Ovary (tissue), 7 donors: ENCODE measurements at regions not wholly inside any gene's neighbourhood (a gene's known extent, or its start where the extent isn't known, plus 50 kb on each side); places are given as distances from the start of the nearest gene placed in this dataset.

Experiments
- DNase-seq, 5 donors: peaks; one replicate each; pipeline ENCODE4 v3.0.0-alpha.2; 2019 to 2020
- H3K27ac ChIP-seq, 2 donors: fragments of 200-600 bp; one replicate each; pipeline versions ENCODE4 v1.5.1 to v1.8.0; 2019 to 2022
- H3K27me3 ChIP-seq: fragments of 200-600 bp; one replicate; pipeline ENCODE4 v1.8.0; 2022
- H3K36me3 ChIP-seq: fragments of 200-600 bp; sonication (generic); one replicate; pipeline ENCODE4 v1.5.1; 2019
- H3K4me1 ChIP-seq: one replicate; pipeline ENCODE4 v1.8.1; 2013; ENCODE audit warnings: mild to moderate bottlenecking, moderate library complexity; ENCODE audit not compliant: insufficient read depth
- H3K4me3 ChIP-seq: fragments of 200-600 bp; sonication (generic); one replicate; pipeline ENCODE4 v1.5.1; 2017
- H3K9me3 ChIP-seq, 2 donors: fragments of 200-600 bp in 1 of 2; sonication (generic) in 1 of 2; one replicate each; pipeline versions ENCODE4 v1.5.1 to v1.8.1; 2013 to 2019; ENCODE audit warnings: mild to moderate bottlenecking in 1 of 2, moderate library complexity in 1 of 2
- EP300 ChIP-seq: sonication (generic); formaldehyde crosslinking; IDR thresholded peaks from one replicate; pipeline ENCODE4 v1.6.1; 2017; ENCODE audit warnings: antibody characterized with exemption
- POLR2A ChIP-seq: fragments of 450-650 bp; IDR thresholded peaks from one replicate; pipeline ENCODE4 v1.6.1; 2017; ENCODE audit warnings: antibody characterized with exemption, mild to moderate bottlenecking, moderate library complexity
- WGBS, 3 donors: extraction: QIAGEN DNeasy Blood & Tissue Kit in 1 of 3; methylation state at CpG; one replicate each; pipeline versions ENCODE4 v1.1.5 to v1.1.7; 2013 to 2017; 5-methylcytosine and 5-hydroxymethylcytosine counted together
- intact Hi-C, 4 donors: fragments of 100-400 bp; cut with DNase I; formaldehyde crosslinking; loops; one replicate each; pipeline versions ENCODE4 v1.11.0 to v1.15.1; 2022 to 2023
- TF ChIP-seq, protein P1 (sequence below), 3 donors: fragments of 450-650 bp in 2 of 3; fragments of 200-600 bp in 1 of 3; IDR thresholded peaks; one replicate each; pipeline versions ENCODE4 v1.5.1 to v1.8.0; 2016 to 2022; ENCODE audit warnings: antibody characterized with exemption in 3 of 3, mild to moderate bottlenecking in 1 of 3
- donor health status: DM: no; HTN: no; CAD: no; lungs with moderate emphysema.
- donor health status: DM: no; HTN: no; CAD: no.
- donor health status: Bipolar disorder and iron deficiency.
- donor health status: DM: no; HTN: no; CAD: no.
- donor health status: DM: yes; HTN: yes; CAD: no.

DNA sequence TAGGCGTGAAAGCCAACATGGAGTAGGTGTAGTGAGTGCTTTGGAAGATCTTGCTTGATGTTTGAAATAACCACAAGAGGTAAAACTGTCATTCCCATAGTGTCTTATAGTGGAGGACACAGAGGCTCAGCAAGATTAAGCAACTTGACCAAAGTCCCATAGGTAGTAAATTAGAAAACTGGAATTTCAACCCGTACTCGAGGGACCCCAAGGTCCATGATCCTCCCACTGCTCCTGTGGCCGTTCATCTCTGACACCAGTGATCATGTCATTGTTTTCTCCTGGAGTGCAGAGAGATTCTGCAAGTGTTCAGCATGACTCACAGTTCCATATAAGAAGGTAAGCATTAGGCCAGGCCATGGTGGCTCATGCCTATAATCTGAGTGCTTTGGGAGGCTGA, 126.9 kb downstream of the FGF9 start:
- H3K27me3 ChIP-seq, result no peaks in the 10 kb centered on the region
- WGBS, 3 donors, result 82 to 84% (median 83%) methylated on average over 4 of the region's 4 CpGs
- no peak overlapping the region for H3K27ac ChIP-seq
- H3K4me3 ChIP-seq, result no peak overlapping the region
- DNase-seq, result no peak
- no peaks in the 10 kb centered on the region for H3K36me3 ChIP-seq
- TF ChIP-seq EP300, result no peak
- TF ChIP-seq, protein P1, sequence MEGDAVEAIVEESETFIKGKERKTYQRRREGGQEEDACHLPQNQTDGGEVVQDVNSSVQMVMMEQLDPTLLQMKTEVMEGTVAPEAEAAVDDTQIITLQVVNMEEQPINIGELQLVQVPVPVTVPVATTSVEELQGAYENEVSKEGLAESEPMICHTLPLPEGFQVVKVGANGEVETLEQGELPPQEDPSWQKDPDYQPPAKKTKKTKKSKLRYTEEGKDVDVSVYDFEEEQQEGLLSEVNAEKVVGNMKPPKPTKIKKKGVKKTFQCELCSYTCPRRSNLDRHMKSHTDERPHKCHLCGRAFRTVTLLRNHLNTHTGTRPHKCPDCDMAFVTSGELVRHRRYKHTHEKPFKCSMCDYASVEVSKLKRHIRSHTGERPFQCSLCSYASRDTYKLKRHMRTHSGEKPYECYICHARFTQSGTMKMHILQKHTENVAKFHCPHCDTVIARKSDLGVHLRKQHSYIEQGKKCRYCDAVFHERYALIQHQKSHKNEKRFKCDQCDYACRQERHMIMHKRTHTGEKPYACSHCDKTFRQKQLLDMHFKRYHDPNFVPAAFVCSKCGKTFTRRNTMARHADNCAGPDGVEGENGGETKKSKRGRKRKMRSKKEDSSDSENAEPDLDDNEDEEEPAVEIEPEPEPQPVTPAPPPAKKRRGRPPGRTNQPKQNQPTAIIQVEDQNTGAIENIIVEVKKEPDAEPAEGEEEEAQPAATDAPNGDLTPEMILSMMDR (IDR thresholded peaks at IDR 0.05), result no peak
- TF ChIP-seq POLR2A, result no peak
- no peaks in the 10 kb centered on the region for H3K4me1 ChIP-seq
- no peaks in the 10 kb centered on the region for H3K9me3 ChIP-seq
- intact Hi-C loops, result no loop called here

DNA sequence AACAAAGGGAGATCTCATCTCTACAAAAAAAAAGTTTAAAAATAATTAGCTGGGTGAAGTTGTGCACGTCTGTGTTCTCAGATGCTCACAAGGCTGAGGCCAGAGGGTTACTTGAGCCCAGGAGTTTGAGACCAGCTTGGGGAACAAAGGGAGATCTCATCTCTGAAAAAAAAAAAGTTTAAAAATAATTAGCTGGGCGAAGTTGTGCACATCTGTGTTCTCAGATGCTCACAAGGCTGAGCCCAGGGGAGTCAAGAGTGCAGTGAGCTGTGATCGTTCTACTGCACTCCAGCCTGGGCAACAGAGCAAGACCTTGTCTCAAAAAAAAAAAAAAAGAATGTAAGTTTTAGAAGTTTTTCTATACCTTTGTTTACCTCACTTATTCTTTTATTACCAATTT, 127.3 kb downstream of the FGF9 start:
- intact Hi-C loops, result no loop called here
- H3K4me1 ChIP-seq, result no peaks in the 10 kb centered on the region
- no peak overlapping the region for H3K4me3 ChIP-seq
- no peak overlapping the region for H3K27ac ChIP-seq
- H3K27me3 ChIP-seq, result no peaks in the 10 kb centered on the region
- H3K36me3 ChIP-seq, result no peaks in the 10 kb centered on the region
- no peak for DNase-seq
- 85 to 91% (median 85%) methylated on average over 3 of the region's 3 CpGs for WGBS, 3 donors
- no peaks in the 10 kb centered on the region for H3K9me3 ChIP-seq
- no peak for TF ChIP-seq POLR2A
- TF ChIP-seq, protein P1 (IDR thresholded peaks at IDR 0.05), result no peak
- TF ChIP-seq EP300, result no peak

DNA sequence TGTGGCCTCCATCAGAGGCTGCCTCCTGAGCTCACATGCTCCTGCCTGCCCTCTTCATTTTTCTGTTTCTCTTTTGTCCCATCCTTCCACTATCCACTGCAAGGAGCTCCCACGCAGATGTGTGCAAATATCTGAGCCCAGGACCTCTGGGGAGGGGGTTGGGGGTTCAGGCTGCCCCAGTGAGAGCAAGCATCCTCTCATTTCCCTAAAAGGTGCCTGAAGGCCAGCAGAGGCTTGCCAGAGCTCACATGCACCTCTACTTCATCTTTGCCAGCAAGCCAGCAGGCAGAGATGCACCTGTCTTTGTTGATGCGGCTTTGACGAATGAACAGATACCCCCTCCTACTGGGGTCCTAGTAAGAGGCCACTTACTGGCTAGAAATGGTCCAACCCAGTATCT, 128.8 kb downstream of the FGF9 start:
- Histone ChIP-seq H3K27me3 (no peaks in the 10 kb centered on the region), H3K4me1 (no peaks in the 10 kb centered on the region), H3K9me3 (no peaks in the 10 kb centered on the region), H3K36me3 (no peaks in the 10 kb centered on the region), H3K27ac (no peak overlapping the region), H3K4me3 (no peak overlapping the region)
- DNase-seq, result no peak
- no peak for TF ChIP-seq EP300
- TF ChIP-seq, protein P1 (IDR thresholded peaks at IDR 0.05), result no peak
- TF ChIP-seq POLR2A, result no peak
- WGBS, 3 donors, result 83 to 90% (median 89%) methylated on average over 3 of the region's 3 CpGs
- intact Hi-C loops, result no loop called here

DNA sequence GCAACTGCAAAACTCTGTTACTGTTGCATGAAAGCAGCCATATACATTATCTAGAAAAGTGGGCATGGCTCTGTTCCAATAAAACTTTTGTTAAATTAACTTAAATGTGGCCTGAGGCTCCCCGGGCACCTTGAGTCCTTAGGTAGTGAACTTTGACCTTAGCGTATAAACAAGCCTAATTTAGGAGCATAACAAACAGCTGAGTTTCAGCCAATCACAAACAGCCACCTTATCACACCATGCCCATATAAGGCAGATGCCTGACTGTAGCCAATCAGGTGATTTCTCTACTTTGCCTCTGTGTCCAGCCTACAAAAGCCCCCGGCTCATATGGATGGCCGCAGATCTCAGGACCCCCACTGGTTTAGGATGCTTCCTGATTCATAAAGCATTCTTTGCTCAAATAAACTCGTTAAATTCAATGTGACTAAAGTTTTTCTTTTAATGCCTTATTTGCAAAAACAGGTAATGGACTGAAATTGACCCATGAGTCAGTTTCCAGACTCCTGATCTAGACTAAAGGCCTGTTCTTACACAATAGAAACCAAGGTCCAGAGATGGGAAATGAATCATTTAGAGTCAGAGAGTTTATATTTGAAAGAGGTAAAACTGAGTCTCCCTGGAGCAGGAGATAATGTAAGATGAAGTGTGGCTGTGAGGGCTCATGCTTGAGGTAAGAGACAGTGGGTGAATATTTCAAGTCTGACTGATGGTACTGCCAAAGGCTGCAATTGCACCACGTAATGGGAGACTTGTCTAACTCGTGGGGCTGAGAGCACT, 130.2 kb downstream of the FGF9 start:
- DNase-seq, result no peak
- intact Hi-C loops, result no loop called here
- no peak overlapping the region for H3K27ac ChIP-seq
- WGBS, 3 donors, result 77 to 84% (median 82%) methylated on average over 7 of the region's 7 CpGs
- no peaks in the 10 kb centered on the region for H3K36me3 ChIP-seq
- no peaks in the 10 kb centered on the region for H3K4me1 ChIP-seq
- H3K27me3 ChIP-seq, result no peaks in the 10 kb centered on the region
- no peak overlapping the region for H3K4me3 ChIP-seq
- no peak for TF ChIP-seq POLR2A
- TF ChIP-seq, protein P1 (IDR thresholded peaks at IDR 0.05), result no peak
- no peak for TF ChIP-seq EP300
- no peaks in the 10 kb centered on the region for H3K9me3 ChIP-seq
